IPS-NIHi11 (cell line): ENCODE measurements at regions not wholly inside any gene's neighbourhood (a gene's known extent, or its start where the extent isn't known, plus 50 kb on each side); places are given as distances from the start of the nearest gene placed in this dataset.

ENCODE experiments used
- DNase-seq: peaks from one replicate; pipeline ENCODE4 v3.0.0; 2012; ENCODE audit warnings: mixed read lengths, low spot score

GRCh38 chr6:134117409-134117808 is 65.0 kb upstream of the SLC2A12 start:
- DNase-seq: no peak

GRCh38 chr6:134115715-134116074 is 63.3 kb upstream of the SLC2A12 start:
- DNase-seq: no peak

- DNase-seq: no peak
Measured at GRCh38 chr6:134114918-134115714, 62.7 kb upstream of the SLC2A12 start.

DNA sequence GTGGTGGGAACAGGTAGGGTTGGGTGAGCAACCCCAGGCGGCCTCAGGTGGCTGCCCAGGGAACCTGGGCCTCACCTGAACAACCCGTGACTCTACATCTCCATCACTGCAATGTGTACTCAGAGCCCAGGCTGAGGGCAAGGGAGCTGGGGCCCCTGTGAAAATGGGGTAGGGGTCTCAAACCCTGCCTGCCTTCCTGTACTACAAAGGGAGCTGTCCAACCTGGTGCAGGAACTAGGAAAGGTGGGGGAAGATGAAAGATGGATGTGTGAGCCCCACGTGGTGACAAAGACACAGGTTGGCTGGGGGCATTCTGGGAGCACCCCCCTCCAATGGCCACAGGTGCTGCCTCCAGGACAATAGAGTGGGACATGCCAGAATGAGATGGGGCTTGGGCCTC is 62.1 kb upstream of the SLC2A12 start:
- no peak for DNase-seq

GRCh38 chr6:134111726-134112125 is 59.3 kb upstream of the SLC2A12 start:
- DNase-seq: no peak

DNA sequence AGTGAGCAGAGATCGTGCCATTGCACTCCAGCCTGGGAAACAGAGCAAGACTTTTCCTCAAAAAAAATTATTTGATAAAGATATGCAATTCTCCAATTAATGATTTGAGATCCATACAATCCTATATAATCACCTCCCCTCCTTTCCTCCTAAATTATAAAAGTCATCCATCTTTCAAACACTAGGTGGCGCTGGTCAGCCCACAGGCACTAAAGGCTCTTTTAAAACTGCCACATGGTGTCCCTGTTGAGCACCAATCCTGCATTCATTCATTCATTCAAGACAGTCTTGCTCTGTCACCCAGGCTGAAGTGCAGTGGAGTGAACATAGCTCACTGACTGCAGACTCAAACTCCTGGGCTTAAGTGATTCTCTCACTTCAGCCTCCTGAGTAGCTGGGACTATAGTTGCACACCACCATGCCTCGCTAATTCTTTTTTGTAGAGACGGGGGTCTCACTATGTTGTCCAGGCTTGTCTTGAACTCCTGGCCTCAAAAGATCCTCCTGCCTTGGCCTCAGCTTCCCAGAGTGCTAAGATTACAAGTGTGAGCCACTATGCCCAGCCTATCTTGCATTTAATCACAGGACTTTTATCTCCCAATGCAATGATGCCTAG is 58.7 kb upstream of the SLC2A12 start:
- peak; percentile 75 for DNase-seq

DNA sequence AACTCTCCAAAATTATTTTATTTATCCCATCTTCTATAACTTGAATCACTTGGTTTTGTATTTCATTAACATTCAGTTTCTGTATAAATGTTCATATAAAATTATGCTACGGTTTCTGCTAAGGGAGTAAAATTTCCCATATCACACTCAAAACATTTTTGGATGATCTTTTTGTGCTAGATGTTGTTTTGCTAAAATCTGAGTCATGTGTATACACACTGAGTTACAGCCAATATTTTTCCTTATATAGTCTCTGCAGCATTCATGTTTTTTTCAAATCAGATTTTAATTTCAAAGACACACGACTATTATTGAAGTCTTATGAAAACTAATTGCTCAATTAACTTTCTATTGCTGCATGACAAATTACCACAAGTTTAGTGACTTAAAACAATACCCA is 54.3 kb upstream of the SLC2A12 start:
- no peak for DNase-seq

DNA sequence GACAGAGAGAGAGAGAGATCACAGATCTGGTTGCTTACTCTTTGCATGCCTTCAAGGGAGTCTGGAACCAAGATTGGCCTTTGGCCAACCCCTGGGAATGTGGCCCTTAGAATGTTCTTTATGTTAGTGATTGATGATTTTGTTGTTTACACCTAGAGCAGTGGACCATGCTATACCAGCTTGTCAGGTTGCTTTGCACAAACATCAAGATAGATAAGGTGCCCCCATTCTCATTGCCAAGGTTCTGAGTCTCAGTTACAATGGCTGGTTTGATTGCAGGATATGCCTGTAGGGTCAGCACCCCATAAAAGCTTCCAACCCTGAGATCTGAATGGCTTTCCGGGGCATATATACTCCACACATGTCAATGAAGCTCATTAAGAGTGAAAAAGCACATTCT is 53.5 kb upstream of the SLC2A12 start:
- no peak for DNase-seq

- no peak for DNase-seq
Measured at GRCh38 chr6:134103006-134103405, 50.6 kb upstream of the SLC2A12 start.
